MM.1S (cell line): ENCODE measurements at regions not wholly inside any gene's neighbourhood (a gene's known extent, or its start where the extent isn't known, plus 50 kb on each side); places are given as distances from the start of the nearest gene placed in this dataset.

ENCODE experiments used
- DNase-seq: peaks from one replicate; pipeline ENCODE4 v3.0.0-alpha.2; 2015
- H2AFZ ChIP-seq: fragments of 300-600 bp; sonication (generic); 2 replicates; pipeline ENCODE4 v1.6.0; 2016; ENCODE audit warnings: antibody characterized with exemption, low read length
- H3F3A ChIP-seq: fragments of 300-600 bp; sonication (generic); 2 replicates; pipeline ENCODE4 v1.6.1; 2016; ENCODE audit warnings: mild to moderate bottlenecking, antibody characterized with exemption, low read length, moderate library complexity, mixed read lengths; ENCODE audit not compliant: insufficient read depth
- H3K27ac ChIP-seq: fragments of 300-600 bp; sonication (generic); 2 replicates; pipeline ENCODE4 v1.5.1; 2016; ENCODE audit warnings: mild to moderate bottlenecking, low read length
- H3K27me3 ChIP-seq: fragments of 300-600 bp; sonication (generic); replicated peaks from 2 replicates; pipeline ENCODE4 v1.6.0; 2016; ENCODE audit warnings: low read length; ENCODE audit not compliant: insufficient read depth
- H3K36me3 ChIP-seq: fragments of 300-600 bp; sonication (generic); replicated peaks from 2 replicates; pipeline ENCODE4 v1.6.1; 2016; ENCODE audit warnings: mild to moderate bottlenecking, low read length, mixed read lengths; ENCODE audit not compliant: insufficient read depth
- H3K4me1 ChIP-seq: fragments of 300-600 bp; sonication (generic); 2 replicates; pipeline ENCODE4 v1.6.1; 2016; ENCODE audit warnings: low read length, mixed read lengths
- H3K4me2 ChIP-seq: fragments of 300-600 bp; sonication (generic); 2 replicates; pipeline ENCODE4 v1.6.0; 2016; ENCODE audit warnings: low read depth, low read length
- H3K4me3 ChIP-seq: fragments of 300-600 bp; sonication (generic); 2 replicates; pipeline ENCODE4 v1.5.1; 2016; ENCODE audit warnings: low read length, mixed read lengths
- H3K79me2 ChIP-seq: fragments of 300-600 bp; sonication (generic); 2 replicates; pipeline ENCODE4 v1.6.1; 2016; ENCODE audit warnings: mixed run types, low read length, mixed read lengths
- H3K9ac ChIP-seq: fragments of 300-600 bp; sonication (generic); 2 replicates; pipeline ENCODE4 v1.6.1; 2016; ENCODE audit warnings: low read length, mixed read lengths
- H3K9me2 ChIP-seq: fragments of 300-600 bp; sonication (generic); replicated peaks from 2 replicates; pipeline ENCODE4 v1.6.1; 2016; ENCODE audit warnings: mild to moderate bottlenecking, low read length, mixed read lengths; ENCODE audit not compliant: insufficient read depth
- H3K9me3 ChIP-seq: fragments of 300-600 bp; sonication (generic); replicated peaks from 2 replicates; pipeline ENCODE4 v1.6.1; 2016; ENCODE audit warnings: mild to moderate bottlenecking, low read length, mixed read lengths; ENCODE audit not compliant: insufficient read depth
- H4K20me1 ChIP-seq: fragments of 300-600 bp; sonication (generic); 2 replicates; pipeline ENCODE4 v1.6.1; 2016; ENCODE audit warnings: mild to moderate bottlenecking, low read length, moderate library complexity, mixed read lengths; ENCODE audit not compliant: insufficient read depth
- CTCF ChIP-seq: fragments of 300-600 bp; sonication (generic); IDR thresholded peaks from 2 replicates; pipeline ENCODE4 v1.5.1; 2016; ENCODE audit warnings: antibody characterized with exemption, low read length, mixed read lengths
- EZH2 ChIP-seq: fragments of 300-600 bp; sonication (generic); optimal IDR thresholded peaks from 2 replicates; pipeline ENCODE3; 2017; ENCODE audit warnings: low read depth, mild to moderate bottlenecking, antibody characterized with exemption, low read length, mixed read lengths
- EZH2phosphoT487 ChIP-seq: fragments of 300-600 bp; sonication (generic); IDR thresholded peaks from 2 replicates; pipeline ENCODE4 v1.6.1; 2018; ENCODE audit warnings: antibody characterized with exemption, low read length

DNA sequence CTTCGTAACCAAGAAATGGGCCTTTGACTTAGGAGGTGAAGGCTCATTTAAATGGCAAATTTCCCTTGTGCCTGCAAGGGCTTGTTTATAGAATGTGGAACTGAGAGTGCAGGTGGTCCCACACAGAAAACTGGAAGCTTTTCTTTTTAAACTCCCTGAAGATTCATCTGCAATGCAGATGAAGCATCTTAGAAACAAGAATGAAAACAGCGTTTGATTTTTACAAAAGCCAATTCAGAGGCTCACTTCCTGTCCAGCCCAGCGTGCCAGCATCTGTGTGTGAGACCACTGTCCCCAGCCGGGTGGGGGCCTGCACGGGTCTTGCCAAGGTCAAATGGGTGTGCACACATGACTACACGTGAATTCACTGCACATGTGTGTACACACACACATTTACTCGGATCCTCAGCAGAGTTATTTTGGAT, 94.7 kb downstream of the LINGO1 start:
- no peaks in the 10 kb centered on the region for H3K9me2 ChIP-seq
- peak; percentile 21 for DNase-seq
- H3K79me2 ChIP-seq, result no peaks in the 10 kb centered on the region
- no peaks in the 10 kb centered on the region; the same call in 1 of the 2 replicates for H3K27me3 ChIP-seq
- H3K36me3 ChIP-seq, result no peaks in the 10 kb centered on the region
- peak overlapping the region; percentile 9; the same call in 1 of the 2 replicates for H3K9ac ChIP-seq
- peaks cover 7% of the 10 kb centered on the region; the same call in 1 of the 2 replicates for H3F3A ChIP-seq
- H3K4me1 ChIP-seq, result peaks cover 16% of the 10 kb centered on the region
- peak overlapping the region; percentile 63 for H2AFZ ChIP-seq
- no peak overlapping the region for H3K4me3 ChIP-seq
- H3K27ac ChIP-seq, result peak overlapping the region; percentile 34; the same call in 1 of the 2 replicates
- peak overlapping the region; percentile 29 for H3K4me2 ChIP-seq
- H3K9me3 ChIP-seq, result no peaks in the 10 kb centered on the region
- no peak for TF ChIP-seq EZH2
- TF ChIP-seq EZH2phosphoT487, result no peak
- TF ChIP-seq CTCF, result no peak
- H4K20me1 ChIP-seq, result no peaks in the 10 kb centered on the region

GRCh38 chr15:77537006-77537405, 95.7 kb downstream of the LINGO1 start:
- no peak for DNase-seq
- no peaks in the 10 kb centered on the region for H3K36me3 ChIP-seq
- no peak overlapping the region for H3K27ac ChIP-seq
- peaks cover 16% of the 10 kb centered on the region for H3K4me1 ChIP-seq
- no peaks in the 10 kb centered on the region for H3K9me2 ChIP-seq
- H3K27me3 ChIP-seq, result peaks cover 6% of the 10 kb centered on the region; the same call in 1 of the 2 replicates
- no peak overlapping the region for H3K9ac ChIP-seq
- H3K9me3 ChIP-seq, result no peaks in the 10 kb centered on the region
- H3K79me2 ChIP-seq, result no peaks in the 10 kb centered on the region
- H2AFZ ChIP-seq, result no peak overlapping the region
- TF ChIP-seq EZH2phosphoT487 (no peak), CTCF (no peak), EZH2 (no peak)
- H3K4me2 ChIP-seq, result no peak overlapping the region
- H3K4me3 ChIP-seq, result no peak overlapping the region
- no peaks in the 10 kb centered on the region for H4K20me1 ChIP-seq
- H3F3A ChIP-seq, result peaks cover 7% of the 10 kb centered on the region; the same call in 1 of the 2 replicates

GRCh38 chr15:77535845-77536244, 96.9 kb downstream of the LINGO1 start:
- H3K4me1 ChIP-seq, result peaks cover 16% of the 10 kb centered on the region
- H4K20me1 ChIP-seq, result no peaks in the 10 kb centered on the region
- H3K4me2 ChIP-seq, result no peak overlapping the region
- no peaks in the 10 kb centered on the region for H3K36me3 ChIP-seq
- H3K9me2 ChIP-seq, result no peaks in the 10 kb centered on the region
- H3K9ac ChIP-seq, result no peak overlapping the region
- H3K27me3 ChIP-seq, result peaks cover 6% of the 10 kb centered on the region; the same call in 1 of the 2 replicates
- no peak overlapping the region for H3K27ac ChIP-seq
- H2AFZ ChIP-seq, result no peak overlapping the region
- H3F3A ChIP-seq, result peaks cover 7% of the 10 kb centered on the region; the same call in 1 of the 2 replicates
- no peak for TF ChIP-seq CTCF
- no peak for TF ChIP-seq EZH2phosphoT487
- TF ChIP-seq EZH2, result no peak
- no peak for DNase-seq
- no peak overlapping the region for H3K4me3 ChIP-seq
- H3K9me3 ChIP-seq, result no peaks in the 10 kb centered on the region
- no peaks in the 10 kb centered on the region for H3K79me2 ChIP-seq
